Retinal pigment epithelial cell (primary cell): ENCODE measurements at regions not wholly inside any gene's neighbourhood (a gene's known extent, or its start where the extent isn't known, plus 50 kb on each side); places are given as distances from the start of the nearest gene placed in this dataset.

Experiments used
- DNase-seq: peaks from one replicate; pipeline ENCODE4 v3.0.0-alpha.2; 2010; ENCODE audit warnings: low read depth
- H3K4me3 ChIP-seq: 2 replicates; pipeline ENCODE4 v1.5.1; 2011; ENCODE audit warnings: mild to moderate bottlenecking, low read length, control low read depth, moderate library complexity
- CTCF ChIP-seq: conservative IDR thresholded peaks from 2 replicates; pipeline ENCODE4 v1.5.1; 2011; ENCODE audit warnings: low read depth, low read length, control low read depth, inconsistent platforms

DNA sequence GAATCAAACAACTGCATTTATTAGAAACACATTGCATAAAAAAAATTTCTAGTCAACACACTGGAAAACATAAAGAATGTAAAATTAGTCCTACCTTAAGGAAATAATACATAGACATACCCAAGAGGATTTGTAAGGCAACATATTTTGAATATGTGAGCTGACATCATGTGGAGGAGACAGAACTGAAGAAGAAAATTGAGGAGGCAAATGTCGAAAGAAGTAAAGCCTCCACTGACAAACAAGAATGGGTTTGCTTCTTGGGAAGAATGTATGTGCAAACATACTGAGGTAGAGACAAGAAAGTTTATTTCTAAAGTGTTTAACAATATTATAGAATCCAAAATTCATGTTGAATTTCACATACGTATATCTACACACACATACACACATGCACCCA, 363.0 kb upstream of the PDE4D start:
- TF ChIP-seq CTCF, result no peak
- DNase-seq, result no peak
- no peak overlapping the region for H3K4me3 ChIP-seq

GRCh38 chr5:60248901-60249300, 355.4 kb upstream of the PDE4D start:
- DNase-seq, result no peak
- no peak for TF ChIP-seq CTCF
- H3K4me3 ChIP-seq, result no peak overlapping the region

- H3K4me3 ChIP-seq, result no peak overlapping the region
- DNase-seq, result no peak
- TF ChIP-seq CTCF, result no peak
Measured at GRCh38 chr5:60243713-60244112, 350.2 kb upstream of the PDE4D start.

DNA sequence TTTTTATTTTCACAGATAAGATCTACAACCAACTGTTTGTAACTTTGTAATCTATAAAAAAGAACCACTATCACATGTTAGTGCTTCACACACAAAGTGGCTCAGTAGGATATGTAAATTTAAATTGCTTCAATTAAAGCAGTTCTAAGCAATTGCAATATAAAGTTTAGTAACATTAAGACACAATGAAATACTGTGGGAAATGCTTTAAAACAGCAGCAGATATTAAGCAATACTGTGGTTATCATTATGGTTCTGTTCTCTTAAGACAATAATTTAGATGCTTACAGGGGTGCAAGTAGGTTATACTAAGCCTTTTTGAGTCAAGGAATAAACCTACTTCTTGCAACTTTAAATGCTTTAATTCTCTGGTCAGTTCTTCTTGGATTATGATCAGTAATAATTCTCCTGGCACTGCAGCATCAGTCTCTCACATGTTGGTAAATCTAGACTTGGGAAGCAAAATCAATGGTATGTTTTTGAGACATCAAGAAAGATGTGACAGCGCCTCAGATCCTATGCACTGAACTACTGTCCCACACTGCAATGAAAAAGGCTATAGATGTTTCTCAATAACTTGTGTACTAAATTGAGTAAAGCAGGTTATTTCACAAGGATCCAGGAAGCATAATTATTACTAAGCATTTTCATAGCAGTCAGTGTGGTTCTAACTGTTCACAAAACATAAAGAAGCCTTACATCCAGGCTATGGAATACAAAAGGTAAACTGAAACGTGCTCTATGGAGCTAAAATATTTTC, 338.7 kb upstream of the PDE4D start:
- no peak for TF ChIP-seq CTCF
- H3K4me3 ChIP-seq, result no peak overlapping the region
- DNase-seq, result no peak

DNA sequence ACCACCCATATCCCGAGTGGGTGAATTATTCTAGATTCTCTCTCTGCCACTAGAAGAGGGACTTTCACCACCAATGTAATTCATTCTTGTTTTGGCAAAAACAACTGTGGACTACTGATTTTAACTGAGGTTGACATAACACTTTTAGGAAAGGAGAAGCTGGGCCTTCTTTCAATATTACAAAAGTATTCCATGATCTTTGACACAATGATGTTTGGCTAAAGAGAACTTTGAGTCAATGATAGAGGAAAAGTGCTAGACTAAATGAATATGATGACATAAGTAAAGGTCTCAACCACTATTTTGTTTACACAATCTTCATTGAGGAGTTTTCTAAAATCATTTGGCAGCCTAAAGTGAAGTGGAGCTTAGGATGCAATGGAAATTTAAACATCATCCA, 336.9 kb upstream of the PDE4D start:
- no peak overlapping the region for H3K4me3 ChIP-seq
- no peak for TF ChIP-seq CTCF
- no peak for DNase-seq

DNA sequence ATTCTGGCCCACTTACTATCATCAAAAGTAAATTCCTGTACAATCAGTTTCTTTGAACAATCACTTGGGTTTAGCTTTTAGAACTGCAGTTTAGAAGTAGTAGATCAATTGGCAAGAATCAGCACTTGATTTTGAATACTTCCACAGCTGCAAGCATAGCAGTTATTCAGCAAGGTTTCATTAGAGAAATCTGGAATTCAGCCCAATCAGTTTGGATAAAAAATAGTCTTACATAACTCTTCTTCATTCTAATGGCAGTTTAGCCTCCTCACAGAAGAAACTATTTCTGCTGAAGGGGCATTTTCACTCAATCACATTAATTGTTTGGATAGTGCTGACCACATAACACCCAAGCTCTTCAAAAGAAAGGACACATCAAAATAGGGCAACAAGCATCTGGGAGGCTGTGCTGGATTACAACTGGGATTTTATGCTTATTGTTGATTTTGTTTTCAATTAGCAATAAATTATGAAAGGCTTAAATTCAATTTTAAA, 336.2 kb upstream of the PDE4D start:
- H3K4me3 ChIP-seq, result no peak overlapping the region
- no peak for DNase-seq
- TF ChIP-seq CTCF, result no peak

DNA sequence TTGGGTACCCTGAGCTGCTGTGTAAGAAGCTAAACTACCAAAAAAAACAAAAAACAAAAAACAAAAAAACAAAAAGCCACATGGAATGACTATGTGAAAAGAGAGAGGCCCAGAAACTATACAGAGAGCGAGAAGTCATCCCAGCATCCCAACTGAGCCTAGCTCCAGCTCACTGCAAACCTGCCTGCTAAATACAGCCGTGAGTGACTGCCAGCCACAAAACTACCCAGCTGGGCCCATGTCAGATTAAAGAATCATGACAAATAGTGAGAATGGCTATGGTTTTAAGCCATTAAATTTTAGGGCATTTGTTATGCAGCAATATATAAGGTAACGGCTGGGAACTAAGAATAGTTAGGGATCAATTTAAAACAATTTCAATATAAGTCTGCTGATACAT, 335.1 kb upstream of the PDE4D start:
- DNase-seq, result no peak
- no peak for TF ChIP-seq CTCF
- H3K4me3 ChIP-seq, result no peak overlapping the region
